HL-60 (cell line): ENCODE measurements at regions not wholly inside any gene's neighbourhood (a gene's known extent, or its start where the extent isn't known, plus 50 kb on each side); places are given as distances from the start of the nearest gene placed in this dataset.

Source experiments
- DNase-seq, 2 experiments: peaks; one replicate each; pipeline ENCODE4 v3.0.0-alpha.2; 2010 to 2020; ENCODE audit warnings: low read depth in 1 of 2, low spot score in 1 of 2
- H3K27ac ChIP-seq: fragments of 250-450 bp; sonication (Bioruptor Pico); replicated peaks from 2 replicates; pipeline ENCODE4 v1.5.1; 2020; ENCODE audit warnings: mild to moderate bottlenecking, moderate library complexity
- H3K27me3 ChIP-seq: fragments of 250-450 bp; sonication (Bioruptor Pico); 2 replicates; pipeline ENCODE4 v1.5.1; 2021; ENCODE audit warnings: mild to moderate bottlenecking, moderate library complexity; ENCODE audit not compliant: insufficient read depth, poor library complexity, severe bottlenecking
- H3K4me3 ChIP-seq: replicated peaks from 2 replicates; pipeline ENCODE4 v1.5.1; 2011; ENCODE audit warnings: mild to moderate bottlenecking, control low read depth, low read length; ENCODE audit not compliant: insufficient read depth
- CTCF ChIP-seq: IDR thresholded peaks from one replicate; pipeline ENCODE4 v1.5.1; 2011; ENCODE audit warnings: low read length, control low read depth, inconsistent platforms; ENCODE audit not compliant: insufficient read depth
- GABPA ChIP-seq: IDR thresholded peaks from 2 replicates; pipeline ENCODE4 v1.6.1; 2012; ENCODE audit warnings: low read depth
- POLR2AphosphoS5 ChIP-seq: IDR thresholded peaks from 2 replicates; pipeline ENCODE4 v1.6.1; 2012; ENCODE audit warnings: low read depth
- REST ChIP-seq: IDR thresholded peaks from 2 replicates; pipeline ENCODE4 v1.6.1; 2012; ENCODE audit warnings: low read depth; ENCODE audit not compliant: insufficient replicate concordance
- SPI1 ChIP-seq: IDR thresholded peaks from 2 replicates; pipeline ENCODE4 v1.6.1; 2012; ENCODE audit warnings: low read depth, mild to moderate bottlenecking, borderline replicate concordance

GRCh38 chr2:121038891-121039616 is 245.9 kb downstream of the TFCP2L1 start:
- H3K27ac ChIP-seq: no peak overlapping the region
- H3K4me3 ChIP-seq: no peak overlapping the region
- no peak for DNase-seq
- H3K27me3 ChIP-seq: no peaks in the 10 kb centered on the region
- TF ChIP-seq GABPA (no peak), SPI1 (no peak), REST (no peak), CTCF (no peak), POLR2AphosphoS5 (no peak)

GRCh38 chr2:121039679-121040078 is 245.3 kb downstream of the TFCP2L1 start:
- TF ChIP-seq REST (no peak), GABPA (no peak), SPI1 (no peak), POLR2AphosphoS5 (no peak), CTCF (no peak)
- no peak overlapping the region for H3K27ac ChIP-seq
- no peak overlapping the region for H3K4me3 ChIP-seq
- no peaks in the 10 kb centered on the region for H3K27me3 ChIP-seq
- no peak for DNase-seq

- TF ChIP-seq REST: no peak
- DNase-seq: no peak
- no peak overlapping the region for H3K27ac ChIP-seq
- H3K4me3 ChIP-seq: no peak overlapping the region
- H3K27me3 ChIP-seq: no peaks in the 10 kb centered on the region
These were observed 243.5 kb downstream of the TFCP2L1 start for GRCh38 chr2:121041516-121041915.
